Ishikawa (cell line): ENCODE measurements at regions not wholly inside any gene's neighbourhood (a gene's known extent, or its start where the extent isn't known, plus 50 kb on each side); places are given as distances from the start of the nearest gene placed in this dataset.

Experiments
- CEBPB ChIP-seq: IDR thresholded peaks from 2 replicates; pipeline ENCODE4 v1.6.1; 2012
- CREB1 ChIP-seq: IDR thresholded peaks from 2 replicates; pipeline ENCODE4 v1.6.1; 2012; ENCODE audit warnings: low read depth
- EGR1 ChIP-seq: IDR thresholded peaks from 2 replicates; pipeline ENCODE4 v1.6.1; 2012
- MAX ChIP-seq: IDR thresholded peaks from 2 replicates; pipeline ENCODE4 v1.6.1; 2012
- RAD21 ChIP-seq: IDR thresholded peaks from 2 replicates; pipeline ENCODE4 v1.6.1; 2012; ENCODE audit warnings: low read depth
- REST ChIP-seq: IDR thresholded peaks from 2 replicates; pipeline ENCODE4 v1.6.1; 2012; ENCODE audit warnings: low read depth, mild to moderate bottlenecking
- TAF1 ChIP-seq: IDR thresholded peaks from 2 replicates; pipeline ENCODE4 v1.6.1; 2012; ENCODE audit warnings: low read depth, mild to moderate bottlenecking
- TCF12 ChIP-seq: IDR thresholded peaks from 2 replicates; pipeline ENCODE4 v1.6.1; 2012; ENCODE audit warnings: low read depth
- TEAD4 ChIP-seq: IDR thresholded peaks from 2 replicates; pipeline ENCODE4 v1.6.1; 2012
- YY1 ChIP-seq: IDR thresholded peaks from 2 replicates; pipeline ENCODE4 v1.6.1; 2012; ENCODE audit warnings: low read depth

GRCh38 chr20:30484749-30485070 lies 772.8 kb upstream of the DEFB115 start:
- no peak for TF ChIP-seq MAX
- TF ChIP-seq CREB1: no peak
- no peak for TF ChIP-seq TEAD4
- TF ChIP-seq CEBPB: no peak
- no peak for TF ChIP-seq TCF12
- TF ChIP-seq REST: no peak
- no peak for TF ChIP-seq YY1
- TF ChIP-seq EGR1: no peak
- TF ChIP-seq TAF1: no peak
- no peak for TF ChIP-seq RAD21
